IPS DF 4.7 (cell line): ENCODE measurements at regions not wholly inside any gene's neighbourhood (a gene's known extent, or its start where the extent isn't known, plus 50 kb on each side); places are given as distances from the start of the nearest gene placed in this dataset.
"Not testable (repeated sequence)": the region's sequence is repeated elsewhere in the genome, so short reads cannot be mapped to it uniquely, and the experiment has no call there.

Source experiments
- DNase-seq: peaks from one replicate; pipeline ENCODE4 v3.0.0-alpha.2; 2013; ENCODE audit warnings: low spot score; ENCODE audit errors: extremely low read depth

DNA sequence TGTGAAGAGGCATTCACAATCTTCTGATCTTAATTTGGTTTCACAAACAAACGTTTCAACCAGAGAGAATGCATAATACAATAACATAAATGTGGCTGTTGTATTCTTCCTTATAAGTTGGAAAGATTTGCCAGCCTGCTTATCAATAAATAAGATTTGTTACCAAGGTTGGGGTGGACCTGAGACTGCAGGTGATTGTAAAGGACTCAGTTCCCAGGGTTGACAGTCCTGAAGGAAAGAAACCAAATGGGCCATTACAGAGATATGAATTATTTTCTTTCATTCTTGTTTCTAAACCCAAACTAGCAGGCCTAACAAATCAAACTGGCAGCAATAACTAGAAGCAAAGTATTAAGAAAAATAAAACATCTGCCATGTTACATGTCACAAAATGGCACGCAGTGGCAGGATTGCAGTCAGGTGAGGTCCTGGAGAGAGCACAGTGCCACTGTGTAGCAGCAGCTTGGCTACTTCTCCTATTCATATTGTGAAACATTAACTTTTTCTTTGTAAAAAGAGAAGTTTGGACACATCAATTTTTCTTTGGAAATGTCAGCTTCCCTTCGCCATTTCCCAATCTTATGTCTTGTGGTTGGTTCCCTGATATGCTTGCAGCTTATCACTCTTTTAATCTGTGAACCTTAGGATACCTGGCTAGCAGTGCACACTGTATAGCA is 133.8 kb upstream of the EMCN start:
- no peak for DNase-seq

- DNase-seq, result no peak
Observed at GRCh38 chr4:100649417-100649816, 131.6 kb upstream of the EMCN start.

- DNase-seq, result no peak
Observed at GRCh38 chr4:100644150-100644549, 126.3 kb upstream of the EMCN start.

DNA sequence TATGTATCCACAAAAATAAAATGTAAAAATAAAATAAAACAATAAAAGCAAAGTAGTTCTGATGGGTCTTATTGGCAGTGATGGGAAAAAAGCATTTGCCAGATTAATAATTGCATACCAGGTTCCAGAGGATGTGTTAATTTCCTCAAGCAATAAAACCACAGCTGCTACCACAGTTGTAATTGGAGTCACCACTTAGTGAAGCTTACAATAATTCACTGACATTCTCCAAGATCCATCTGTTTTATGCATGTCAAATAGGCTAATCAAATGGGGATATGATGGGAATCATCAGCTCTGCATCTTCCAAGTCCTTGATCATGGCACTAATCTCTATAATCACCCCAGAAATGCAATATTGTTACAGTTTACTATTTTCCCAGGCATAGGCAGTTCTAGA is 123.5 kb upstream of the EMCN start:
- DNase-seq, result no peak

DNA sequence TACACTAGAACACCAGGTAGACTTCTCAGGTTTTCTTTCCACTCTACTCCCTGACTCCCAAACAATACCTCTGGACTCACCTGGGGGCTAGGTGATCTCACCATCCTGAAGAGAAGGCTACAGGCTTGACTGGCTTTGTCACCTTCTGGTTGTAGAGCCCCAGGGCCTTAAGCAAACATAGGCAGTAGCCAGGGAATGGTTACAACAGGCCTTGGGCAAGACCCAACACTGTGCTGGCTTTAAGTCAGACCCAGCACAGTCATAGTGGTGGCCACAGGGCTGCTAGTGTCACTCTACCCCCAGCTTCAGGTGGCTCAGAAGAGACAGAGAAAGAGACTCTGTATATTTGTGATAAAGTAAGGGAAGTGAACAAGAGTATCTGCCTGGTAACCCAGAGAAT is 118.1 kb upstream of the EMCN start:
- no peak for DNase-seq

DNA sequence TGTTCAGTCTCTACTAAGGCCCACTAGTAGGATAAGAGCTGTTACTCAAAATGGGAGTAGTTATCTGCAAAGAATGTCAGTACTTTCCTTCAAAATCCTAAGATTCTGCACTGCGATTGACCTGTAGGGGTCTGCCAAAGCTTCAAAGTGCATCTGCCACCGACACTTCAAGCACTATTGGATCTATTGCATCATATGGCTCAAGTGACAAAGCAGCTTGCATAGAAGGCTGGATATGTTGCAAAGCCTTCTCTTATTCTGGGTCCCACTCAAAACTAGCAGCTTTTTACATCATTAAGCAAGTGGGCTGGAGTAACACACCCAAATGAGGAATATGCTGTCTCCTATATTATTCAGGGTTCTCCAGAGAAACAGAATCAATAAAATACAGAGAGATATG is 115.4 kb upstream of the EMCN start:
- DNase-seq, result no peak

- DNase-seq, result no peak
Observed at GRCh38 chr4:100632163-100632562, 114.3 kb upstream of the EMCN start.

DNA sequence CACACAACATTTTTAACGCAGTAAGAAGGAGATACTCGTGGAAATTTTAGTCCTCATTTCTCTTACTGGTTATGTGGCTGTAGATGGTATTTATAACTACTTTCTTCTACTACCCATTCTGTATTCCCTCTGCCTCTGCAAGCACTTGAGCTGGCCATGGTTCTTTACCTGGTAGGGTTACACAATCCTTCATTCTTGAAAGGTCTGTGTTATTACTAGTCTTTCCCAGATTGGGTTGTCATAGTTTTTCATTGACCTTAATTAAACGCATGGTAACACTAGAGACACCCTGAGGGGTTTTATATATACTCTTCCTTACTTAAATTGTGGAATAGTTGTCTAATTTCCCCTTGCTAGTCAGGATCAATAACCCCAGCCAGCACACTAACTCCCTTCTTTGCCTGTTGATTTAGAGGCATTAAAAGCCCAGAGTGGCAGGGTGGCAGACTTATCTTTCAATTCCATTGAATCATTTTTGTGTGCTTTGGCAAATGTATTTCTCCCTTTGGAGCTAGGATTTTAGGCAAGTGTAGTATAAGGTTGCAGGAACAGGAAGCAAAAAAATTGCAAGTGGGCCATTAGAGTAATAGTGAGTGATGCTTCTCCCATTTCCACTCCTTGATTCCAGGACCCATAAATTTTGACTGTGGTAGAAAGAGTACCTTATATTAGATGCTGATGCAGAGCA is 113.6 kb upstream of the EMCN start:
- DNase-seq, result no peak

- no peak for DNase-seq
Observed at GRCh38 chr4:100630341-100630740, 112.5 kb upstream of the EMCN start.

- no peak for DNase-seq
Observed at GRCh38 chr4:100609810-100610209, 92.0 kb upstream of the EMCN start.

- not testable (repeated sequence) for DNase-seq
Observed at GRCh38 chr4:100608651-100609050, 90.8 kb upstream of the EMCN start.

DNA sequence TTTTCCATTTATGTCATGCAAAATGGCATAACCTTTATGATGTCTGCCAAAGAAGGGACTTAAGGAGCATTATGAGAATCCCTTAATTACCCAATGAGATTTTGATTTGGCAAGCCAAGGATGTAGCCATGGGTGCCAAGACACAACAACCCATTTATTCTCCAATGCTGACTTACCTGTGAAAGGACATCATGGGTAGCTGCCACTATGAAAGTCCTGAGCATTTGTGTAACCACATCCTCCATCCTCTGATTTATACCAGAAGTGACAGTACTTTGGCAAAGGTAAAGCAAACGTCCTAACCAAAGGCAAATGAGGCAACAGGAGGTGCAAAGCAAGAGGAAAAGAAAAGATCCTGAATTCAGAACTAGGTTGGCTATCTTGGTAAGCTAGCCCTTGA is 87.3 kb upstream of the EMCN start:
- no peak for DNase-seq

DNA sequence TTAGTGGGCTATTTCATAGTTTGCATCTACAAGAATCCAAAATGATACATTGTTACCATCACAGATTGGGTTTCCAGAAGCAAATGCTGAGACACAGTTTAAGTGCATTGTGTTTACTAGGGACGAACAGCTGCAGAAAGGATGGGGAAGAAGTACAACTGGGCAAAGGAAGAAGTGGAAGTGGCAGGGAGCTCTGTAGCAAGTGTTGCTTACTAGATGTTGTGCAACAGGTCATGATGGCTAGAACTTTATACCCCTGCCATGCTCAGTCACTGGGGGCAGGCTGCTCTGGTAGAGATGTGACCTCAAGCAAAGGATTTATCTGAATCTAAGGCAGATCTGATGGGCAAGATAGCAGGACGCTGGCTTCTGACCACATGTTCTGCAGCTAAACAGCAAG is 76.1 kb upstream of the EMCN start:
- DNase-seq, result no peak

GRCh38 chr4:100591161-100591876 is 73.5 kb upstream of the EMCN start:
- DNase-seq, result no peak

DNA sequence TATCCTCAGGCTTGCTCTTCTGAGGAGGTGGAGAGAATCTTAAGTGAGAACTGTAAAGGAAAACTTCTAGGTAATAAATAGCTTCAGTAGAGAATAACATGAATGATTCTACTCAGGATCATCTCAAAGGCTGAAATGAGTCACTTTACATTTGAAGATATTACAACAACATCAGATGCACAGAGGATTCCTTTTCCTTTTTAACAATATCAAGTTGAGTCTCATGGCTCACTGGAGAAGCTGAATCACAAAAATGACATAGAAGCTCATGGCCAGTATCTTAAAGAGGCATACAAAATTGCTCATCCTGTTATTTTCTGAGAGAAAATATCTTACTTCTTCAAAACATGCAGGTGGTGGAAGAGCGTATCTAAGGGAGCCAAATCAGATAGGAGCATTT is 72.5 kb upstream of the EMCN start:
- no peak for DNase-seq

DNA sequence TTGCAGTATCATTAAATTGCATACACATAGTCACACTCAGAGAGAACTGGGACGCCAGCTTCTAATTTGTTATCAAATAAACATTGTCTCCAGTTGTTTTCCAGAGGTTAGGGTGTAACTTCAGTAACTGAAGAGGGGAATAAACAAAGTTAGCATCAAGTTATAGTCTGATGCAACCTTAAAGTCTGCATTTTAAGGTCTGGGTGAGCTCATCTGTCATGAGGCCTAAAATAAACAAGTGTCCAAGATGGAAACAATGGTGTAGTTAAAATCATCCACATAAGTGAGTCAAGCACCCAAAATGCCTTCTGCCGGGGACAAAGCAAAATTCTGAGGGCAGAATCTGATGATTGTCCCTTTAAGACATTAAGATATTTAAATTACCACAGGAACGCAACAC is 70.3 kb upstream of the EMCN start:
- DNase-seq, result no peak

DNA sequence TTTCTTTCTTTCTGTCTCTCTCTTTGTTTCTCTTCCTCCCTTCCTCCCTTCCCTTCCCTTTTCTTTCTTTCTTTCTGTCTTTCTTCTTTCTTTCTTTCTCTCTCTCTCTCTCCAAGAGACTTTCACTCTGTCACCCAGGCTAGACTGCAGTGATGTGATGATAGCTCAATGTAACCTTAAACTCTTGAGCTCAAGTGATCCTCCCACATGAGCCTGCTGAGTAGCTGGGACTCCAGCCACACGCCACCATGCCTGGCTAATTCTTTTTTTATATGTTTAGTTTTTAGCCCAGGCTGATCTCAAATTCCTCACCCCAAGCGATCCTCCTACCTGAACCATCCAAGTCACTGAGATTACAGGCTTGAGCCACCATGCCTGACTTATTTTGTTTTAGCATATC is 64.3 kb upstream of the EMCN start:
- no peak for DNase-seq

DNA sequence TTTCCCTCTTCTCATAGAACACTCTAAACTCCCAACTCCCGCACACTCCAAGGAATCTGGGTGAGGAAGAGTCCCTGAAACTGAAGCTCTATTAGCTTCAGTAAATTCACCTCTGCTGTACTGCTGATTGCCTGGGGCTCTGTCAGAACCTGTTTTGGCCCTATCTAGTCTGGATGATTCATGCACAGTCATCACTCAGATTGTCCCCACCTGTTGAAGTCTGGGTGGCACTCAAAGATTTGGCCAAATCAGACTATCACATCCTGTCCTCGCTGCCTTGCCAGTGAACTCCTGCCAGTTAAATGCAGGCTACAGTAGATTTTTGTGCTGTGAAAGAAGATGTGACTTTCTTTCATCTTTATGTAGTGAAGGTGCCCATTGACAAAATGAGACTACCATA is 63.5 kb upstream of the EMCN start:
- DNase-seq, result no peak

DNA sequence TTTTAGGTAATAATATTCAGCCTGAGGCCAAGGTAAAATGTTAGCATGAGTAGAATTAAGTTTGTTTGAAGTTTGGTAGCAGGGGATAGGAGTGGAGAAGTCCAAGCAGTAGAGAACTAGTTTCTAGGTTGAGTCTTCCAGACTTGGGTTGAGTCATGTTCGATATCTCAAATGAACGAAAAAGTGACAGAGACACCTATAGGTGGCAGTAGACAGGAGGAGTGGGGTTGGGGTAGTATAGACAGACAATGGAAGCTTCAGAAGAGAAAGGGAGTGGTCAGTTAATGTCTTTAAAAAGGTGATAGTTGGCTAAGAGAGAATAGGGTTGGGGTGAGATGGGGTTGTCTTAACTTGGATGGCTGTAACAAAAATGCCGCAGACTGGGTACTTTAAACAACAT is 58.7 kb upstream of the EMCN start:
- no peak for DNase-seq

- no peak for DNase-seq
Observed at GRCh38 chr4:100574607-100575006, 56.8 kb upstream of the EMCN start.

DNA sequence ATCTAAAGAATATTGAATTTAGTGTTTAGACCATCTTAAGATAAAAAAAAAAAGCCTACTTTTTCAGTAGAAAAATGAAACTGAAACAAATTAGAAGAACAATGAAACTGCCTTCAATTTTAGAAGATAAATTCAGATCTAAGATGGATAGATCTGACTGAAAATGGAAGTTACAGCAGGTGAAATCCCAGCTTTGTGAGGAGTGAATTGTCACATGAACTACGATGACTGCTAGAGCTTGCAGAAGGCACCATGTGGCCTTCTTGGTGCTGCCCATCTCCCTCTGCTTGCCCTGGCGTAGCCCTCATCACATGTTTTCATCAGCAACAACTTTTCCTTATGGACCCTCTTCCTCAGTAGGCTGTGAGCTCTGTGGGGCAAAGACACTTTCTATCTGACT is 51.4 kb upstream of the EMCN start:
- DNase-seq, result no peak
